ENCODE measurements at regions not wholly inside any gene's neighbourhood (a gene's known extent, or its start where the extent isn't known, plus 50 kb on each side); places are given as distances from the start of the nearest gene placed in this dataset.

DNA sequence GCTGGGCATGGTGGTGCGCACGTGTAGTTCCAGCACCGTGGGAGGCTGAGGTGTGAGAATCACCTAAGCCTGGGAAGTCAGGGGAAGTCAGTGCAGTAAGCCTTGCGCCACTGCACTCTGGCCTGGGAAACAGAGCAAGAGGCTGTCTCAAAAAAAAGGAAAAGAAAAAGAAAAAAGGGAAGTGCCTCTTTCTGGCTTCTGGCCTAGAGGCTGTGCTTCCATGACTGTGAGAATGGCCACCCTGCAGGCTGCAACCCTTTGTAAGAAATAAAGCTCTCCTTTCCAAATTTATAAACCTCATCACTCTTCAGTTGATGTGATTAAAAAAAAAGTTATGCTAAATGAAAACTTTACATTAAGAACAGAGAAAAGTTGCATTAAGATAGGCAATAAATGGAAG, 774.3 kb downstream of the TUSC7 start:
- POLR2A ChIA-PET, result no interaction called here

GRCh38 chr3:117485841-117486240, 776.3 kb downstream of the TUSC7 start:
- DNase-seq, result no peak
- intact Hi-C loops (cut with DNase I, micrococcal nuclease), result no loop called here
- TF ChIP-seq, protein P1, sequence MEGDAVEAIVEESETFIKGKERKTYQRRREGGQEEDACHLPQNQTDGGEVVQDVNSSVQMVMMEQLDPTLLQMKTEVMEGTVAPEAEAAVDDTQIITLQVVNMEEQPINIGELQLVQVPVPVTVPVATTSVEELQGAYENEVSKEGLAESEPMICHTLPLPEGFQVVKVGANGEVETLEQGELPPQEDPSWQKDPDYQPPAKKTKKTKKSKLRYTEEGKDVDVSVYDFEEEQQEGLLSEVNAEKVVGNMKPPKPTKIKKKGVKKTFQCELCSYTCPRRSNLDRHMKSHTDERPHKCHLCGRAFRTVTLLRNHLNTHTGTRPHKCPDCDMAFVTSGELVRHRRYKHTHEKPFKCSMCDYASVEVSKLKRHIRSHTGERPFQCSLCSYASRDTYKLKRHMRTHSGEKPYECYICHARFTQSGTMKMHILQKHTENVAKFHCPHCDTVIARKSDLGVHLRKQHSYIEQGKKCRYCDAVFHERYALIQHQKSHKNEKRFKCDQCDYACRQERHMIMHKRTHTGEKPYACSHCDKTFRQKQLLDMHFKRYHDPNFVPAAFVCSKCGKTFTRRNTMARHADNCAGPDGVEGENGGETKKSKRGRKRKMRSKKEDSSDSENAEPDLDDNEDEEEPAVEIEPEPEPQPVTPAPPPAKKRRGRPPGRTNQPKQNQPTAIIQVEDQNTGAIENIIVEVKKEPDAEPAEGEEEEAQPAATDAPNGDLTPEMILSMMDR (IDR thresholded peaks at IDR 0.05), result no peak
- peaks cover 0 to 5% of the 10 kb centered on the region in 2 experiments for H3K9me3 ChIP-seq (ENCODE audit: control insufficient read depth in 1 of 2, insufficient read depth in 1 of 2, low read length in 2 of 2)
- Mint-ChIP-seq H3K4me1 (ENCODE audit: low read depth) (no peaks in the 10 kb centered on the region), H3K9me3 (no peaks in the 10 kb centered on the region), H3K36me3 (ENCODE audit: low read depth) (no peaks in the 10 kb centered on the region), H3K27ac (no peak overlapping the region), H3K27me3 (no peaks in the 10 kb centered on the region), H3K4me3 (no peak overlapping the region)
- no peaks in the 10 kb centered on the region for H3K36me3 ChIP-seq (ENCODE audit: insufficient read depth, low read length)
- H3K27ac ChIP-seq (ENCODE audit: low read depth in 1 of 2, low read length in 2 of 2), result no peak overlapping the region
- POLR2A ChIA-PET, result no interaction called here
- H3K4me3 ChIP-seq (ENCODE audit: low read length), result no peak overlapping the region
- H3K4me1 ChIP-seq (ENCODE audit: insufficient read depth, low read length), result no peaks in the 10 kb centered on the region
- H3K27me3 ChIP-seq (ENCODE audit: control insufficient read depth in 1 of 2, insufficient read depth in 2 of 2, low read length in 2 of 2), result no peaks in the 10 kb centered on the region
- ATAC-seq (ENCODE audit: poor library complexity), result no peak
- CTCF ChIA-PET, result no interaction called here

More for the DNA sequence above, 774.3 kb downstream of the TUSC7 start:
- Mint-ChIP-seq H3K9me3 (no peaks in the 10 kb centered on the region), H3K4me3 (no peak overlapping the region), H3K27me3 (no peaks in the 10 kb centered on the region), H3K36me3 (ENCODE audit: low read depth) (no peaks in the 10 kb centered on the region), H3K27ac (no peak overlapping the region), H3K4me1 (ENCODE audit: low read depth) (no peaks in the 10 kb centered on the region)
- DNase-seq (no peak), ATAC-seq (ENCODE audit: poor library complexity) (no peak)
- TF ChIP-seq, protein P1 (IDR thresholded peaks at IDR 0.05), result no peak
- no peaks in the 10 kb centered on the region for H3K36me3 ChIP-seq (ENCODE audit: insufficient read depth, low read length)
- no peak overlapping the region for H3K4me3 ChIP-seq (ENCODE audit: low read length)
- intact Hi-C loops (cut with DNase I, micrococcal nuclease), result no loop called here
- CTCF ChIA-PET, result no interaction called here
- peaks cover 0 to 5% of the 10 kb centered on the region in 2 experiments for H3K9me3 ChIP-seq (ENCODE audit: control insufficient read depth in 1 of 2, insufficient read depth in 1 of 2, low read length in 2 of 2)
- no peak overlapping the region for H3K27ac ChIP-seq (ENCODE audit: low read depth in 1 of 2, low read length in 2 of 2)
- no peaks in the 10 kb centered on the region for H3K27me3 ChIP-seq (ENCODE audit: control insufficient read depth in 1 of 2, insufficient read depth in 2 of 2, low read length in 2 of 2)
- no peaks in the 10 kb centered on the region for H3K4me1 ChIP-seq (ENCODE audit: insufficient read depth, low read length)

GRCh38 chr3:117486719-117487716, 777.4 kb downstream of the TUSC7 start:
- H3K4me3 ChIP-seq (ENCODE audit: low read length), result no peak overlapping the region
- H3K27ac ChIP-seq (ENCODE audit: low read depth in 1 of 2, low read length in 2 of 2), result no peak overlapping the region
- H3K9me3 ChIP-seq (ENCODE audit: control insufficient read depth in 1 of 2, insufficient read depth in 1 of 2, low read length in 2 of 2), result peaks cover 0 to 9% of the 10 kb centered on the region in 2 experiments
- H3K4me1 ChIP-seq (ENCODE audit: insufficient read depth, low read length), result no peaks in the 10 kb centered on the region
- no peaks in the 10 kb centered on the region for H3K27me3 ChIP-seq (ENCODE audit: control insufficient read depth in 1 of 2, insufficient read depth in 2 of 2, low read length in 2 of 2)
- ATAC-seq (ENCODE audit: poor library complexity) (no peak), DNase-seq (no peak)
- TF ChIP-seq, protein P1 (IDR thresholded peaks at IDR 0.05), result no peak
- Mint-ChIP-seq H3K4me3 (no peak overlapping the region), H3K27ac (no peak overlapping the region), H3K9me3 (no peaks in the 10 kb centered on the region), H3K4me1 (ENCODE audit: low read depth) (no peaks in the 10 kb centered on the region), H3K27me3 (no peaks in the 10 kb centered on the region), H3K36me3 (ENCODE audit: low read depth) (no peaks in the 10 kb centered on the region)
- POLR2A ChIA-PET, result no interaction called here
- CTCF ChIA-PET, result no interaction called here
- intact Hi-C loops (cut with DNase I, micrococcal nuclease), result no loop called here
- H3K36me3 ChIP-seq (ENCODE audit: insufficient read depth, low read length), result no peaks in the 10 kb centered on the region

Measured in CD4-positive, alpha-beta T cell (primary cell).